GM12891 (cell line): ENCODE measurements at regions not wholly inside any gene's neighbourhood (a gene's known extent, or its start where the extent isn't known, plus 50 kb on each side); places are given as distances from the start of the nearest gene placed in this dataset.
A peak's percentile ranks its signal among the peaks of the same experiment; 100 is the strongest.
"Not testable (repeated sequence)": the region's sequence is repeated elsewhere in the genome, so short reads cannot be mapped to it uniquely, and the experiment has no call there.

ENCODE experiments used
- DNase-seq: peaks from one replicate; pipeline ENCODE4 v3.0.0; 2011; ENCODE audit warnings: low spot score; ENCODE audit not compliant: insufficient read length
- FAIRE-seq: peaks from 2 replicates; lab custom pipeline; 2011; peaks lifted over from hg19 to GRCh38; lab: Jason Lieb, UNC
- PAX5 ChIP-seq: IDR thresholded peaks from 2 replicates; pipeline ENCODE4 v1.6.1; 2011; ENCODE audit warnings: low read length, moderate library complexity, mild to moderate bottlenecking; ENCODE audit not compliant: insufficient read depth, severe bottlenecking
- POLR2A ChIP-seq: IDR thresholded peaks from 2 replicates; pipeline ENCODE4 v1.6.1; 2011; ENCODE audit warnings: low read depth, low read length, control low read depth
- POLR2AphosphoS5 ChIP-seq: IDR thresholded peaks from 2 replicates; pipeline ENCODE4 v1.6.1; 2011; ENCODE audit warnings: low read depth, low read length, control low read depth
- POU2F2 ChIP-seq: IDR thresholded peaks from 2 replicates; pipeline ENCODE4 v1.6.1; 2011; ENCODE audit warnings: low read depth, mild to moderate bottlenecking, control low read depth, low read length, moderate library complexity
- SPI1 ChIP-seq: IDR thresholded peaks from 2 replicates; pipeline ENCODE4 v1.6.1; 2011; ENCODE audit warnings: low read depth, low read length, control low read depth
- TAF1 ChIP-seq: IDR thresholded peaks from 2 replicates; pipeline ENCODE4 v1.6.1; 2011; ENCODE audit warnings: low read depth, low read length, control low read depth

- no peak for TF ChIP-seq SPI1
- no peak for TF ChIP-seq TAF1
- no peak for TF ChIP-seq POLR2A
- no peak for TF ChIP-seq POLR2AphosphoS5
- TF ChIP-seq POU2F2: no peak
- no peak for TF ChIP-seq PAX5
- FAIRE-seq (no peak), DNase-seq (no peak)
Measured at GRCh38 chr13:24617256-24618010, 62.8 kb upstream of the ATP12A start.

GRCh38 chr13:24618011-24618955 is 61.9 kb upstream of the ATP12A start:
- FAIRE-seq (peak; percentile 71), DNase-seq (no peak)

GRCh38 chr13:24619282-24619681 is 60.9 kb upstream of the ATP12A start:
- DNase-seq (no peak), FAIRE-seq (no peak)
- TF ChIP-seq SPI1 (no peak), POU2F2 (no peak), POLR2A (no peak), PAX5 (no peak)

More at GRCh38 chr13:24618011-24618955, 61.9 kb upstream of the ATP12A start:
- no peak for TF ChIP-seq POU2F2
- TF ChIP-seq PAX5: no peak
- TF ChIP-seq SPI1: no peak
- no peak for TF ChIP-seq POLR2A
- no peak for TF ChIP-seq TAF1
- no peak for TF ChIP-seq POLR2AphosphoS5

- FAIRE-seq, DNase-seq: not testable (repeated sequence)
Measured at GRCh38 chr13:24622481-24623148, 57.6 kb upstream of the ATP12A start.

GRCh38 chr13:24623149-24623665 is 57.0 kb upstream of the ATP12A start:
- no peak for FAIRE-seq
- TF ChIP-seq TAF1 (no peak), POLR2A (no peak)
- DNase-seq: no peak

- no peak for FAIRE-seq
- TF ChIP-seq POLR2A (no peak), POLR2AphosphoS5 (no peak), TAF1 (no peak), PAX5 (no peak), SPI1 (no peak)
- no peak for DNase-seq
Measured at GRCh38 chr13:24624363-24624762, 55.8 kb upstream of the ATP12A start.

- FAIRE-seq: no peak
- TF ChIP-seq POLR2A (no peak), PAX5 (no peak), POLR2AphosphoS5 (no peak)
- DNase-seq: no peak
Measured at GRCh38 chr13:24624801-24625231, 55.4 kb upstream of the ATP12A start.

- TF ChIP-seq POLR2A (no peak), SPI1 (no peak), TAF1 (no peak), POU2F2 (no peak), POLR2AphosphoS5 (no peak), PAX5 (no peak)
- FAIRE-seq: no peak
Measured at GRCh38 chr13:24625331-24625731, 54.9 kb upstream of the ATP12A start.

GRCh38 chr13:24625870-24626849 is 54.0 kb upstream of the ATP12A start:
- TF ChIP-seq POLR2AphosphoS5 (no peak), POU2F2 (no peak), TAF1 (no peak), SPI1 (no peak), PAX5 (no peak), POLR2A (no peak)
- FAIRE-seq: peak; percentile 78
- DNase-seq: peak; percentile 40

More at GRCh38 chr13:24625331-24625731, 54.9 kb upstream of the ATP12A start:
- peak; percentile 41 for DNase-seq
